Heart left ventricle (tissue), 13 donors: ENCODE measurements at regions not wholly inside any gene's neighbourhood (a gene's known extent, or its start where the extent isn't known, plus 50 kb on each side); places are given as distances from the start of the nearest gene placed in this dataset.

Source experiments
- CTCF ChIP-seq, 12 donors: fragments of 200-600 bp; sonication (generic) in 4 of 12; IDR thresholded peaks; one replicate each; pipeline versions ENCODE4 v1.5.0 to v1.8.0; 2018 to 2022; ENCODE audit warnings: antibody characterized with exemption in 12 of 12, mild to moderate bottlenecking in 5 of 12
- POLR2A ChIP-seq, 2 donors: fragments of 450-650 bp; IDR thresholded peaks; one replicate each; pipeline ENCODE4 v1.6.1; 2017; ENCODE audit warnings: antibody characterized with exemption in 2 of 2, mild to moderate bottlenecking in 2 of 2, moderate library complexity in 2 of 2
- donor health status: ischemic (EF 13 %, LVEDD 7.1; RV severe dilation, severe dysfunction).
- donor health status: DM: no; HTN: yes; CAD: no.
- donor health status: DM: no; HTN: no; CAD: no.
- donor health status: ischemic (EF 25% LVEDD 6.9; RV normal size, moderate dysfunction).
- donor health status: ischemic (EF 25% LVEDD 5.7; RV mildly dilated, moderate dysfunction).
- donor health status: ischemic (EF 35%, LVEDD 5.7; RV mildly dilated, moderate dysfunction).
- donor health status: nonischemic (EF 11% LVEDD 7.7; RV severe dilation, severe dysfunction).
- donor health status: DM: yes; HTN: yes; CAD: no.
- donor health status: PGD.
- donor health status: ischemic (EF 29% LVEDD 5.4; RV normal size, mild dysfunction).
- donor health status: nonischemic (EF 23%, LVEDD 6.1; RV moderate dilation, normal function).

- TF ChIP-seq CTCF (IDR thresholded peaks at IDR 0.05) (no peak), POLR2A (IDR thresholded peaks at IDR 0.05) (no peak)
Measured at GRCh38 chr3:31442755-31443154, 90.0 kb upstream of the STT3B start.
